GM23248 (cell line): ENCODE measurements at regions not wholly inside any gene's neighbourhood (a gene's known extent, or its start where the extent isn't known, plus 50 kb on each side); places are given as distances from the start of the nearest gene placed in this dataset.

Source experiments
- DNase-seq: peaks from one replicate; pipeline ENCODE4 v3.0.0-alpha.2; 2015
- H2AFZ ChIP-seq: fragments of 200-600 bp; sonication (generic); 2 replicates; pipeline ENCODE4 v1.6.1; 2016; ENCODE audit warnings: antibody characterized with exemption
- H3F3A ChIP-seq: fragments of 200-600 bp; sonication (generic); 2 replicates; pipeline ENCODE4 v1.6.1; 2016; ENCODE audit warnings: mild to moderate bottlenecking, antibody characterized with exemption, mixed run types; ENCODE audit not compliant: insufficient read depth
- H3K27ac ChIP-seq: fragments of 200-600 bp; sonication (generic); 2 replicates; pipeline ENCODE4 v1.5.1; 2016; ENCODE audit warnings: mild to moderate bottlenecking
- H3K27me3 ChIP-seq: fragments of 200-600 bp; sonication (generic); replicated peaks from 2 replicates; pipeline ENCODE4 v1.6.1; 2016; ENCODE audit warnings: mild to moderate bottlenecking; ENCODE audit not compliant: insufficient read depth
- H3K36me3 ChIP-seq: fragments of 200-600 bp; sonication (generic); 2 replicates; pipeline ENCODE4 v1.6.1; 2016; ENCODE audit warnings: low read depth, mild to moderate bottlenecking
- H3K4me1 ChIP-seq: fragments of 200-600 bp; sonication (generic); 2 replicates; pipeline ENCODE4 v1.6.1; 2016; ENCODE audit warnings: mild to moderate bottlenecking; ENCODE audit not compliant: insufficient read depth
- H3K4me2 ChIP-seq: fragments of 200-600 bp; sonication (generic); one replicate; pipeline ENCODE4 v1.6.1; 2016; ENCODE audit warnings: mild to moderate bottlenecking; ENCODE audit not compliant: unreplicated experiment
- H3K4me3 ChIP-seq: fragments of 200-600 bp; sonication (generic); 2 replicates; pipeline ENCODE4 v1.5.1; 2016; ENCODE audit warnings: mild to moderate bottlenecking
- H3K79me2 ChIP-seq: fragments of 200-600 bp; sonication (generic); 2 replicates; pipeline ENCODE4 v1.6.1; 2016; ENCODE audit warnings: mild to moderate bottlenecking; ENCODE audit not compliant: insufficient read depth
- H3K9ac ChIP-seq: fragments of 200-600 bp; sonication (generic); 2 replicates; pipeline ENCODE4 v1.6.1; 2016; ENCODE audit warnings: mild to moderate bottlenecking
- H3K9me2 ChIP-seq: fragments of 200-600 bp; sonication (generic); 2 replicates; pipeline ENCODE4 v1.6.1; 2016; ENCODE audit warnings: mixed run types, mild to moderate bottlenecking, moderate library complexity; ENCODE audit not compliant: insufficient read depth
- H3K9me3 ChIP-seq: fragments of 200-600 bp; sonication (generic); one replicate; pipeline ENCODE4 v1.6.1; 2017; ENCODE audit warnings: low read depth
- H4K20me1 ChIP-seq: fragments of 200-600 bp; sonication (generic); 2 replicates; pipeline ENCODE4 v1.6.0; 2016; ENCODE audit not compliant: insufficient read depth
- EZH2 ChIP-seq: fragments of 200-600 bp; sonication (generic); IDR thresholded peaks from 2 replicates; pipeline ENCODE4 v1.6.1; 2018; ENCODE audit warnings: antibody characterized with exemption, mild to moderate bottlenecking; ENCODE audit not compliant: insufficient read depth, poor library complexity, severe bottlenecking
- EZH2phosphoT487 ChIP-seq: fragments of 200-600 bp; sonication (generic); IDR thresholded peaks from 2 replicates; pipeline ENCODE4 v1.6.1; 2018; ENCODE audit warnings: antibody characterized with exemption, moderate library complexity, mild to moderate bottlenecking, low read depth; ENCODE audit not compliant: insufficient read depth
- WGBS, 2 experiments: methylation state at CpG; one replicate each; pipeline ENCODE4 v1.1.6; 2015 to 2017; ENCODE audit warnings: low lambda C conversion rate in 2 of 2, low coverage in 1 of 2; ENCODE audit errors: missing lambda C conversion rate in 2 of 2; 5-methylcytosine and 5-hydroxymethylcytosine counted together
- in situ Hi-C: fragments of 300-500 bp; cut with MboI; formaldehyde crosslinking; loops from 2 replicates; pipeline ENCODE4 v1.15.0; 2020

DNA sequence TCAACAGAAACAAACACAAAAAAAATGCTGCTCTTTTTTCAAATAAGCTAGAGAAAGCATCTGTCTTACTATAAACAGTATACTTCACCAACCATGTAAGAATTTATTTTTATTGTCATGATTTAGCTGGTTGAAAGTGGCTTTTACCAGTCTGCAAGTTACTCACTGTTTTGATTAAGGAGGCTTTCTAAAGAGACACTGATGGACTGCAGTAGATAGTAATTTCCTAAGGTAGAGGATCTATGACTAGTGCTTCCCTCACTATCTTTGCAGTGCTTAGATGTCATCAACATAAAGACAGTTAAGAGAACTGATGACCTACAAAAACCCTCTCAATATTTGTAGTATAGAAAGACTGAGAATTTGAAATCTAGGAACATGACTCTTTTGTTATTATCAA is 846.2 kb upstream of the AGA start:
- no peaks in the 10 kb centered on the region for H3K9me3 ChIP-seq
- H3K27ac ChIP-seq, result no peak overlapping the region
- no peak overlapping the region for H3K4me2 ChIP-seq
- no peak overlapping the region for H3K4me3 ChIP-seq
- in situ Hi-C loops, result no loop called here
- H3K4me1 ChIP-seq, result no peaks in the 10 kb centered on the region
- no peaks in the 10 kb centered on the region for H3F3A ChIP-seq
- TF ChIP-seq EZH2, result no peak
- TF ChIP-seq EZH2phosphoT487, result no peak
- no peak overlapping the region for H3K9ac ChIP-seq
- DNase-seq, result no peak
- H3K36me3 ChIP-seq, result no peaks in the 10 kb centered on the region
- H2AFZ ChIP-seq, result no peak overlapping the region
- no peaks in the 10 kb centered on the region for H3K79me2 ChIP-seq
- no peaks in the 10 kb centered on the region for H3K27me3 ChIP-seq
- H4K20me1 ChIP-seq, result no peaks in the 10 kb centered on the region
- no peaks in the 10 kb centered on the region for H3K9me2 ChIP-seq

DNA sequence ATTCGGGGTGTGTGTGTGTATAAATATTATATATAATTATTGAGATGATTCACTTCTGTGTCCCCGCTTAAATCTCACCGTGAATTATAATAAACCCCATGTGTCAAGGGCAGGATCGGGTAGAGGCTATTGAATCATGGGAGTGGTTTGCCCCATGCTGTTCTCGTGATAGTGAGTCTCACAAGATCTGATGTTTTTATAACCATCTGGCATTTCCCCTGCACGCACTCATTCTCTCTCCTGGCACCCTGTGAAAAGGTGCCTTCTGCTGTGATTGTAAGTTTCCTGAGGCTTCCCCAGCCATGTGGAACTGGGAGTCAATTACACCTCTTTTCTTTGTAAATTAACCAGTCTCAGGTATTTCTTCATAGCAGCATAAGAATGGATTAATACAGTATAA is 851.4 kb upstream of the AGA start:
- no peaks in the 10 kb centered on the region for H3K4me1 ChIP-seq
- in situ Hi-C loops, result no loop called here
- no peaks in the 10 kb centered on the region for H4K20me1 ChIP-seq
- TF ChIP-seq EZH2phosphoT487 (no peak), EZH2 (no peak)
- H3K36me3 ChIP-seq, result no peaks in the 10 kb centered on the region
- WGBS, 2 experiments, result 27 to 30% methylated on average over 6 of the region's 6 CpGs
- no peak overlapping the region for H3K4me3 ChIP-seq
- no peak overlapping the region for H3K27ac ChIP-seq
- no peak overlapping the region for H2AFZ ChIP-seq
- no peaks in the 10 kb centered on the region for H3K79me2 ChIP-seq
- no peaks in the 10 kb centered on the region for H3K27me3 ChIP-seq
- no peaks in the 10 kb centered on the region for H3K9me2 ChIP-seq
- no peak overlapping the region for H3K9ac ChIP-seq
- no peak for DNase-seq
- no peak overlapping the region for H3K4me2 ChIP-seq
- no peaks in the 10 kb centered on the region for H3K9me3 ChIP-seq
- no peaks in the 10 kb centered on the region for H3F3A ChIP-seq

DNA sequence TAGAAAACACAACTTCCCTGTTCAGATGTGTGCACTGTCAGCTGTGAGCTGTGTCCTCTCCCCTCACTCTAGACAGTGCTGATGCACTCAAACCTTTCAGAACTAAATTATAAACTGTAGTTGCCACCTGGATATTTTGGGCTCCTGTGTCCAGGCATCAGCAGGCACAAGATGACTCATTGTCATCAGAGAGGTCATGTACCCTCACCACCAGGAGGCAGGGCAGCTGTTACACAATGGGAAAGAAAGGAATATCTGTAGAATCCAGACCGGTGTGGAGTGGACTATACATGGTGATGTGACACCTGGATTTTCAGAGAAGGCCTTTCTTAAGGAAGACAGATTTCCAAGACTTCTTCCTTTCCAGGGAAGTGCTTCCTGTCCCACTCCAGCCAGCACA is 854.4 kb upstream of the AGA start:
- Histone ChIP-seq H3K9me3 (no peaks in the 10 kb centered on the region), H3K4me1 (no peaks in the 10 kb centered on the region), H3K9ac (no peak overlapping the region), H3K79me2 (no peaks in the 10 kb centered on the region), H3K27me3 (no peaks in the 10 kb centered on the region), H3F3A (no peaks in the 10 kb centered on the region), H3K4me2 (no peak overlapping the region), H3K4me3 (no peak overlapping the region), H4K20me1 (no peaks in the 10 kb centered on the region), H3K27ac (no peak overlapping the region), H3K9me2 (no peaks in the 10 kb centered on the region), H2AFZ (no peak overlapping the region), H3K36me3 (no peaks in the 10 kb centered on the region)
- WGBS, 2 experiments, result 6 to 15% methylated on average over 1 of the region's 1 CpG
- no peak for TF ChIP-seq EZH2
- TF ChIP-seq EZH2phosphoT487, result no peak
- in situ Hi-C loops, result no loop called here
- DNase-seq, result no peak

DNA sequence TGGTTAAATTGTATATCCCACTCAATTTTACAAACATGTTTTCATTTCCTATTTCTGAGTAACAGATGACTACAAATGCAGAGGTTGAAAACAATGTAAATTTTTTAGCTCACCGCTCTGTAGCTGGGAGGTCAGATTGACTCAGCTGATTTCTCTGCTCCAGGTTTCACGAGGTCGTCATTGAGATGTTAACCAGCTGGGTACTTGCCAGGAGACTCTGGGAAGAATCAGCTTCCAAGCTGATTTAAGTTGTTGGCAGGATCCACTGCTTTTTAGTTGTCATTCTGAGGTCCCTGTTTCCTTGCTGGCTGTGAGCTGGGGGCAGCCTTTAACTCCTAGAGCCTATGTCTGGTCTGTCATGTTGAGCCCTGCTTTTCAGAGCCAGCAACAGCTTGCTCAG is 864.3 kb upstream of the AGA start:
- no peak overlapping the region for H2AFZ ChIP-seq

DNA sequence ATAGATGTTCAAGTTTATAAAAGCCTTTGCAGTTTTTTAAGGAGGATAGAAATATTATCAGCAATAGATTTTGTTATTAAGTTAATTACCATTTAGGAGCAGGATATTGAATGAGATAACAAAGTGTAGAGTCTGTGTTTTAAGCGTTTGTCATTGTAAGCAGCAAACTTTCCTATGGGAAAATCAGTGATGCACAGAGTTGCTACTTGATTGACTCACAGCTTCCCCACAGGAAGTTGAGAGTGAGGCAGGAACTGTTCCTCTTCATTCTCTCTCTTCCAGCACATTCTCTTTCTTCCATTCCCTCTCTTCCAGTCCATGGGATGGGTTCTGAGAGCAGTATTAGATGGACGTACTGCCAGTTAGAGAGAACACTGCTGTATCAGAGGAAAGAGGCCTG is 867.7 kb upstream of the AGA start:
- TF ChIP-seq EZH2phosphoT487 (no peak), EZH2 (no peak)

More for the DNA sequence above, 864.3 kb upstream of the AGA start:
- DNase-seq, result no peak
- Histone ChIP-seq H3K27me3 (no peaks in the 10 kb centered on the region), H3K9ac (no peak overlapping the region), H3K9me2 (no peaks in the 10 kb centered on the region), H3K4me2 (no peak overlapping the region), H3K9me3 (no peaks in the 10 kb centered on the region), H3K36me3 (no peaks in the 10 kb centered on the region), H4K20me1 (no peaks in the 10 kb centered on the region), H3K4me3 (no peak overlapping the region), H3K79me2 (no peaks in the 10 kb centered on the region), H3K27ac (no peak overlapping the region), H3K4me1 (no peaks in the 10 kb centered on the region), H3F3A (no peaks in the 10 kb centered on the region)
- TF ChIP-seq EZH2, result no peak
- no peak for TF ChIP-seq EZH2phosphoT487
- 21 to 23% methylated on average over 3 of the region's 3 CpGs for WGBS, 2 experiments
- in situ Hi-C loops, result no loop called here

More for the DNA sequence above, 867.7 kb upstream of the AGA start:
- H3K4me1 ChIP-seq, result no peaks in the 10 kb centered on the region
- in situ Hi-C loops, result no loop called here
- no peak for DNase-seq
- no peak overlapping the region for H2AFZ ChIP-seq
- 0 to 9% methylated on average over 2 of the region's 2 CpGs for WGBS, 2 experiments
- H3K36me3 ChIP-seq, result no peaks in the 10 kb centered on the region
- H3K27me3 ChIP-seq, result no peaks in the 10 kb centered on the region
- H3K4me3 ChIP-seq, result no peak overlapping the region
- no peaks in the 10 kb centered on the region for H3F3A ChIP-seq
- no peak overlapping the region for H3K4me2 ChIP-seq
- no peaks in the 10 kb centered on the region for H3K79me2 ChIP-seq
- no peaks in the 10 kb centered on the region for H3K9me3 ChIP-seq
- no peak overlapping the region for H3K27ac ChIP-seq
- H3K9ac ChIP-seq, result no peak overlapping the region
- no peaks in the 10 kb centered on the region for H3K9me2 ChIP-seq
- H4K20me1 ChIP-seq, result no peaks in the 10 kb centered on the region
